ENCODE measurements at regions not wholly inside any gene's neighbourhood (a gene's known extent, or its start where the extent isn't known, plus 50 kb on each side); places are given as distances from the start of the nearest gene placed in this dataset.
"Not testable (repeated sequence)": the region's sequence is repeated elsewhere in the genome, so short reads cannot be mapped to it uniquely, and the experiment has no call there.

DNA sequence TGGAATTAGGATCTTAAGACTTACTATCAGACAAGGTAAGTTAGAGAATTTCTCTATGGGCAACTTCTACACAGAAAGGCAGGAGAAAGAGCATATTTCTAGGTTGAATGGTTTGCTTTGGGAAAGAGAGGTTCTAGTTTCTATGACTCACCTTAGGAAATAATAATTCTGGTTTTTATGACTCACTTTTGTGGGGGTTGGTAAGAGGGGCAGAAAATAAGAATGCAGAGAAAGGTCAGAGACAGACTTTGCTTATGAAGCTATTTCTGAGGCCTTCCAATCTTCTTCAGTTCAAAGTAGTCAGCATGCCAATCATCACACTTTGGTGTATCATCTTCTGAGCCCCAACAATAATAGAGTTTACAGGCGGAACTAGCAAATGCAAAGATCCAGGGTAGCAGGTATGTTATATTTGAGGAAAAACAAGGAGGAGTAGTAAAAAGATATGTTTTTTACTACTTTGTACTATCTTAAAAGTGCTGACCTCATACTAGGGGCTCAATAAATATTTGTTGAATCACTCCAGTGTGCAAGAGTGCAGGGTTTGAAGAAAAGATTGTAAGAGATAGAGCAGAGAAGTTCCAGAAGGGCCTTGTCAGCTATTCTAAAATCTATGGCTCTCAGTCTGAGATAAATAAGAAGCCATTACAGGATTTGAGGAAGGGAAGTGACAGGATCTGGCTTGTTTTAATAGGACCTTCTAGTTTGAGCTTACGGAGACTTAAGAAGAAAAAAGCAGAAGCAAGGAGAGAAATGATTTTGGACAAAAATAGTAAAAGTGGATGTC is 56.7 kb upstream of the LRFN5 start:
- no peak for DNase-seq (ENCODE audit: low read depth)

GRCh38 chr14:41549282-41549681 is 57.4 kb upstream of the LRFN5 start:
- DNase-seq (ENCODE audit: low read depth), result no peak

DNA sequence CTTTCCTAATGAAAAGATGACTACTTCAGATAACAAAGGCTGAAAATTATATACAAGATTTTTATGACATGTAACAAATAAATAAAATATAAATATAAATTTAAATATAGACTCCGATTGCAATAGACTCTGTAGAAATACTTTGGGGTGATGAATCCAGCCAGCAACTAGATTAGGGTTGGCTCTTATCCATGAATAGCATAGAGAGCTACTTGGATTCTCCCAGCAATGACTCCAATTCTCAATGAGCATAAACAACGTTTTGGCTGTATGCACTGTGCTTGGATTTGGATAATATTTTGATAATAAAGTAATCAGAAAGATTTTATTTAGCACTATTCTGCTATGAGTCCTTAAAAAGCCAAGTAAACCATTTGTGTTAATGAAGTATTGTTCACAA is 58.0 kb upstream of the LRFN5 start:
- DNase-seq (ENCODE audit: low read depth), result peak; percentile 4

DNA sequence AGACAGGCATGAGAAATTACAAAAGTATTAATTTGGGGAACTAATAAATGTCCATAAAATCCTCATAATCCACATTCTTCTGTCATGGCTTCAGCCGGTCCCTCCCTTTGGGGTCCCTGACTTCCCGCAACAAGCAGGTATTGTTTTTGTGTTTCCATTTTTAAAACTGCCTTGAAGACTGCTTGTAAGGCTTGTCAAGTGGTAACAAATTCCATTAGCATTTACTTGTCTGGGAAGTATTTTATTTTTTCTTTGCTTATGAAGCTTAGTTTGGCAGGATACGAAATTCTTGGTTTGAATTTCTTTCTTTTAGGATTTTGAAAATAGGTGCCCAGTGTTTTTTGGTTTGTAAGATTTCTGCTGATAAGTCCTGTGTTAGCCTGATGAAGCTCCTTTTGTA is 65.3 kb upstream of the LRFN5 start:
- DNase-seq (ENCODE audit: low read depth), result no peak

DNA sequence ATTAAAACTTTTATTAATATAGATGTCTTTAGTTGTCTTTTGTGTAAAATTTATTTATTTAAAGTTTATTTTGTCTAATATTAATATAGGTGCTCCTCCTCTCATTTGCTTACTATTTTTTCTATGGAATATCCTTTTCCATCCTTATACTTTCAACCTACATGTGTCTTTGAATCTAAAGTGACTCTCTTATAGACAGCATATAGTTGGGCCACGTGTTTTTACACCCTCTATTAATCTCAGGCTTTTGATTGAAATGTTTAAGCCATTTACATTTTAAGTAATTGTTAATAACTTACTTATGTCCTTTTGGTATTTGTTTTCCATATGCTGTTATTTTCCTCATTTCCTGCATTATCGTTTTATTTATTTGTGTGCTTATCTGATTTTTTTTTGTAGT is 74.4 kb upstream of the LRFN5 start:
- DNase-seq (ENCODE audit: low read depth), result no peak

- no peak for DNase-seq (ENCODE audit: low read depth)
These were observed 84.8 kb upstream of the LRFN5 start for GRCh38 chr14:41521891-41522290.

DNA sequence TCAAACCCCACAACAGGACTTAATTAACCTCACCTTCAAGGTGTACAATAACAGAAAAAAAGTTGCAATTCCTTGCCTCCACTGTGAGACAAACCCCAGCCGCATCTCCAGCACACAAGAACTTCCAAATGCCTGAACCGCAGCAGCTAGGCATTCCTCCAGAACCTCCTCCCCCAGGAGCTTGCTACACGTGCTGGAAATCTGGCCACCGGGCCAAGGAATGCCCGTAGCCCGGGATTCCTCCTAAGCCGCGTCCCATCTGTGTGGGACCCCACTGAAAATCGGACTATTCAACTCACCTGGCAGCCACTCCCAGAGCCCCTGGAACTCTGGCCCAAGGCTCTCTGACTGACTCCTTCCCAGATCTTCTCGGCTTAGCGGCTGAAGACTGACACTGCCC is 88.6 kb upstream of the LRFN5 start:
- not testable (repeated sequence) for DNase-seq (ENCODE audit: low read depth)

DNA sequence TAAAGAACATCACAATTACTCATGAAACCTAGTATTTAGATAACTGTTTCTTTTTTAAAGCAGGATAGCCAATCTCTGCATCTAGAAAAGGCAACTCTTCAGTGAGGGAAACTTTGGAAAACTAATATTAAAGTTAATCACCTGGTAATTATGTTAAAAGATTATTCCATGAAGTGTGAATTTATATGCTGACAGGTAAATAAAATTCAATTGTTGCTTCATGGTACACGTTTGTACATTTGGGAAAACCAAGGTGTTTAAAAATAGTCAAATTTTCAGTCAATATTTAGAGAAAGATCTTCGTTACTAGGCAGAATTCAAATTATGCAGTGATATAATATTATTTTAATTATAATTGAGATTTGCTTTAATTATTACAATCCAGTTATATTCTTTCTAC is 100.1 kb upstream of the LRFN5 start:
- DNase-seq (ENCODE audit: low read depth), result no peak

- no peak for DNase-seq (ENCODE audit: low read depth)
These were observed 101.2 kb upstream of the LRFN5 start for GRCh38 chr14:41505491-41505890.

DNA sequence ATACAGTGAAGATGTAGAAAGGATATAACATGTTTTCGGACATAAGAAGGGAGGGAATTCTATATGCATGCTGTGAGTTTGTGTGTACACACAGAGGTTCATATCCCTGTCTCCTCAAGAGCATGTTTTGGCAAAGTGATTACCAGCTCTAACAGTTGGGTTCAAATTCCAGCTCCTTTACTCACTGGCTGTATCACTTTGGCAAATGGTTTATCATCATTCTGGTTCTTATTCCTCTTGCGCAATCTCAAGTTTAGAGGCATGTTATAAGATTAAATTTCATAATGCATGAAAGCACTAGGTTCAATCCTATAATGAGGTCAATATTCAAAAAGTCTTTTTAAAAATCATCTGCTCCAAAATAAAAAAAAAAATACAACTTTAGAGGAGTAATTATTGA is 107.7 kb upstream of the LRFN5 start:
- no peak for DNase-seq (ENCODE audit: low read depth)

DNA sequence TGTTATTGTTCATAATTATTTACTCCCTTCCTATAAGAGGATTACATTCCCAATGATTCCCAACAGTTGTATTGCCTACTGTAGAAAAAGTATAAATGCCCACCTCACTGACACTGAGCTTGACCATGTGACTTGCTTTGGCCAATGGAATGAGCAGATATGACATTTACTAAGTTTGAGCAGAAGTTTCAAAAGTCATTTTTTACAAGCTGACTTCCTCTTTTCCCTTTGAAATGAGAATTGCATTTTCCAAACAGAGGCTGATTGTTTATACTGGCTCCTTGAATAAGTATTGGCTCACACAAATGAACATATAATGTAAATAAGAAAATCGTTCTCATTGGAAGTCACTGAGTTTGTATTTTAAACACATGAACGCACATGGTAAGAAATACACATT is 116.4 kb upstream of the LRFN5 start:
- DNase-seq (ENCODE audit: low read depth), result no peak

DNA sequence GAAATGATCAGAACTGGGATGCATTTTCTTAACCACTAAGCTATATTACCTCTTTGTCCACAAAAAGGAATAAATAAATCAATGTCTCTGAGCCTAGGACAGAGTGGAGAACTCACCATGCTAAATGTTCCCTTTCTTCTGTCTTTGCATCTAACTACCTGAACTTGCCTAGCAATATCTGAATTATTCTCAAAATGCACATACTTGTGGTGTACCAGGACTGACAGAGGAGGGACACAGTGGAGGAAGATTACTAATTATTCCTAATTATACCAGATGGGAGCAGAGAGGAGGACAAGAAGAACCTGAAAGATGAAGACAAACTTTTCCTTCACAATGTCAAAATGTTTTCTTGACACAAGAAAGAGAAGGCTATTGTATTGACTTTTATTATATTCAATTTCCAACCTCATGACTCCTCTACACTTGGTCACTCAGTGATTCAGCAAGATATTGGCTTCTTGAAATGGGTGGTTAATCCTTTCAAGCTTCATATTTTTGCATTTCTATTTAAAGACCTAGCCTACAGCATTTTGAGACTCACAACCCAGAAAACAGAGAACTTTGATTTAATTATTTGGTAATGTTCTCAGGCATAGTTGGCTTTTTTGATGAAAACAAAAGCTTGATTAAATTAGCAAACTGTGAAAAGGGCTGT is 117.2 kb upstream of the LRFN5 start:
- no peak for DNase-seq (ENCODE audit: low read depth)

GRCh38 chr14:41488401-41488800 is 118.3 kb upstream of the LRFN5 start:
- no peak for DNase-seq (ENCODE audit: low read depth)

DNA sequence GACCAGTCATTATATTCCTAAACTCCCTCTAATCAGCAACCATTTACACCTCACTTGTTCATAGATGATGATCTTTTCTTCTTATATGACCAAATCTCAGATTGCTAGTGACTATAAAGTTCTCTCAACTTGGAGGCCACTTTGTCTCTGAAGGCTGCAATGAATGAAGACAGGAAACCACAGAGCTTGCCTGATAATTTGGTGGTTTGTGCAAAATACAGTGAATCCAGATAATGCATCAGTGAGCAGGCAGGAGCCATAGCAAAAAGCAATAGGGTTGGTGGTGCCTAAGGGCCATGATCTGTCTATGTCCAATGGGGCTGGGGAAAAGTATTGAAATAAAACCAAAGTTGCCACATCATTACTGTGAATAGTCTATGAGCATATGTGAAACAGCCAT is 123.8 kb upstream of the LRFN5 start:
- no peak for DNase-seq (ENCODE audit: low read depth)

DNA sequence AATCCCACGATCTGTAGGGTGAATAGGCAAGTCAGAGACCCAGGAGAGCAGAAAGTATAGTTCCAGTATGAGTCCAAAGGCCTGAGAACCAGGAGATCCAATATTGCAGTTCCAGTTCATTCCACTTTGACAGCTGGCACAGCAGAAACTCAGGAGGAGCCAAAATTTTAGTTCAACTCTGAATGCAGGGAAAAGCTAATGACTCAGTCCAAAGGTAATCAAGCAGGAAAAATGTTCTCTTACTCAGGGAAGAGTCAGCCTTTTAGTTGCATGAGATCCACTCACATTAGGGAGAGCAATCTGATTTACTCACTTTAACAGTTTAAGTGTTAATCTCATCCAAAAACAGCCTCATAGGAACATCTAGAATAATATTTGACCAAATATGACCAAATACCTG is 130.2 kb upstream of the LRFN5 start:
- DNase-seq (ENCODE audit: low read depth), result no peak

GRCh38 chr14:41461380-41461779 is 145.3 kb upstream of the LRFN5 start:
- no peak for DNase-seq (ENCODE audit: low read depth)

DNA sequence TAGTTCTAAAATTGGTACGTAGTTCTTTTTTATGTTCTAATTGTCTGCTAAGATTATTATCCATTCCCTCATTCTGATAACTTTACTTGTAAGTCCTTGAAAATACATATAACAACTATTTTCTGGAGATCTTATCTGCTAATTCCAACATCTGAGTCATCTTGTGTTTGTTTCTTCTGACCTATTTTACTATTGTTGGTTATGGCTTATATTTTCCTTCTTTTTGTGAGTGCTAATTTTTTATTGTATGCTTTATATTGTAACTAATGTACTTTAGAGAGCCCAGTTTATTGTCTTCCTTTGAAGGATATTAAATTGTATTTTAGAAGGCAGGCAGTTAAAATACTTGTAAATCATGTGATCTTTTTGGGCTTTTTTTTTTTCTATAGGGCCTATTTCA is 149.3 kb upstream of the LRFN5 start:
- DNase-seq (ENCODE audit: low read depth), result no peak

DNA sequence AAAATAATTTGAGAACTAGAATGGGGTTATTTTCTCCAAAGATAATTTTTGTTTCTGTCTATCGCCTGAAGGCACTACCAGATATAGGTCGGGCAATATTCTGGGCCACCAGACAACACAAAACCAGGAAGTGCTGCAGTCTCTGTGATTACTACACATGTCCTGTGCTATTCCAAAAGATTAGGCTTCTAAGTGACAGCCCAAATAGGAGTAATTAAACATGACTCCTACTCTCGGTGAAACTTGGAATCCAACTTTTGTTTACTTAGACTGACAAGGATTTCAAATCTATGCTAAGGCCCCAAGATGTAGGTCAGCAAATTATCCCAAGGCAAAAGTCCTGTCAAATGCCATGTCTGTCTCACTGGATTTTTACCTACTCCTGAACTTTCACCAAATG is 157.6 kb upstream of the LRFN5 start:
- no peak for DNase-seq (ENCODE audit: low read depth)

GRCh38 chr14:41446008-41446407 is 160.7 kb upstream of the LRFN5 start:
- DNase-seq (ENCODE audit: low read depth), result no peak

GRCh38 chr14:41423503-41423902 is 183.2 kb upstream of the LRFN5 start:
- DNase-seq (ENCODE audit: low read depth), result no peak

GRCh38 chr14:41421308-41421707 is 185.4 kb upstream of the LRFN5 start:
- DNase-seq (ENCODE audit: low read depth), result not testable (repeated sequence)

- no peak for DNase-seq (ENCODE audit: low read depth)
These were observed 187.0 kb upstream of the LRFN5 start for GRCh38 chr14:41419709-41420108.

- DNase-seq (ENCODE audit: low read depth), result no peak
These were observed 187.8 kb upstream of the LRFN5 start for GRCh38 chr14:41418851-41419250.

GRCh38 chr14:41409806-41410205 is 196.9 kb upstream of the LRFN5 start:
- DNase-seq (ENCODE audit: low read depth), result no peak

All from forelimb muscle (tissue), 1 donor.